PC-3 (cell line): ENCODE measurements at regions not wholly inside any gene's neighbourhood (a gene's known extent, or its start where the extent isn't known, plus 50 kb on each side); places are given as distances from the start of the nearest gene placed in this dataset.
"Not testable (repeated sequence)": the region's sequence is repeated elsewhere in the genome, so short reads cannot be mapped to it uniquely, and the experiment has no call there.

ENCODE experiments used
- ATAC-seq: fragments of 200-7000 bp; cut with Tn5 transposase; 2 replicates; pipeline ENCODE4 v1.9.1; 2020; ENCODE audit warnings: mild to moderate bottlenecking, moderate library complexity
- BruUV-seq: library from RNA; stranded (reverse); fragments of 400-500 nt; replicated peaks from 2 replicates; lab custom pipeline; 2021; lab: Mats Ljungman, UMichigan
- CTCF ChIA-PET: fragments of 300-600 bp; sonication (Branson Sonifier 250); formaldehyde crosslinking; loops from one replicate; lab custom pipeline; 2022; ENCODE audit warnings: antibody characterized with exemption; lab: Charles Lee
- POLR2A ChIA-PET: fragments of 300-600 bp; sonication (Branson Sonifier 250); formaldehyde crosslinking; loops from one replicate; lab custom pipeline; 2022; ENCODE audit warnings: antibody characterized with exemption; ENCODE audit not compliant: unreplicated experiment; lab: Charles Lee
- DNase-seq: peaks from one replicate; pipeline ENCODE4 v3.0.0-alpha.2; 2015
- H2AFZ ChIP-seq: fragments of 300-600 bp; sonication (generic); 2 replicates; pipeline ENCODE4 v1.6.0; 2016; ENCODE audit warnings: antibody characterized with exemption, low read length
- H3F3A ChIP-seq: fragments of 300-600 bp; sonication (generic); one replicate; pipeline ENCODE4 v1.6.0; 2017; ENCODE audit warnings: antibody characterized with exemption, low read length, control low read depth, mild to moderate bottlenecking; ENCODE audit not compliant: unreplicated experiment
- H3K27ac ChIP-seq: fragments of 300-600 bp; sonication (generic); 2 replicates; pipeline ENCODE4 v1.5.1; 2016; ENCODE audit warnings: mild to moderate bottlenecking, low read length
- H3K27me3 ChIP-seq: fragments of 300-600 bp; sonication (generic); 2 replicates; pipeline ENCODE4 v1.6.1; 2016; ENCODE audit warnings: low read length, mixed read lengths
- H3K36me3 ChIP-seq: fragments of 300-600 bp; sonication (generic); 2 replicates; pipeline ENCODE4 v1.6.1; 2016; ENCODE audit warnings: low read depth, mixed run types, low read length, mixed read lengths
- H3K4me1 ChIP-seq: fragments of 300-600 bp; sonication (generic); 2 replicates; pipeline ENCODE4 v1.5.1; 2016; ENCODE audit warnings: low read length; ENCODE audit not compliant: insufficient read depth
- H3K4me2 ChIP-seq: fragments of 300-600 bp; sonication (generic); 2 replicates; pipeline ENCODE4 v1.6.0; 2016; ENCODE audit warnings: low read length
- H3K4me3 ChIP-seq: fragments of 300-600 bp; sonication (generic); 2 replicates; pipeline ENCODE4 v1.5.1; 2016; ENCODE audit warnings: mild to moderate bottlenecking, low read length, mixed read lengths
- H3K79me2 ChIP-seq: fragments of 300-600 bp; sonication (generic); 2 replicates; pipeline ENCODE4 v1.6.1; 2017; ENCODE audit warnings: low read length, mixed read lengths
- H3K9ac ChIP-seq: fragments of 300-600 bp; sonication (generic); 2 replicates; pipeline ENCODE4 v1.6.0; 2016; ENCODE audit warnings: mild to moderate bottlenecking, low read length
- H3K9me2 ChIP-seq: fragments of 300-600 bp; sonication (generic); replicated peaks from 2 replicates; pipeline ENCODE4 v1.6.1; 2016; ENCODE audit warnings: mixed run types, low read length, mixed read lengths
- H3K9me3 ChIP-seq: fragments of 300-600 bp; sonication (generic); 2 replicates; pipeline ENCODE4 v1.6.1; 2016; ENCODE audit warnings: low read length, mixed read lengths
- H4K20me1 ChIP-seq: fragments of 300-600 bp; sonication (generic); 2 replicates; pipeline ENCODE4 v1.6.1; 2016; ENCODE audit warnings: low read length, mixed read lengths
- EZH2 ChIP-seq: fragments of 300-600 bp; sonication (generic); IDR thresholded peaks from one replicate; pipeline ENCODE4 v1.6.1; 2017; ENCODE audit warnings: antibody characterized with exemption, mild to moderate bottlenecking, low read length; ENCODE audit not compliant: unreplicated experiment
- EZH2phosphoT487 ChIP-seq: fragments of 300-600 bp; sonication (generic); IDR thresholded peaks from 2 replicates; pipeline ENCODE4 v1.6.1; 2018; ENCODE audit warnings: mild to moderate bottlenecking, antibody characterized with exemption, low read length, borderline replicate concordance
- intact Hi-C: fragments of 100-400 bp; cut with micrococcal nuclease; formaldehyde crosslinking; loops from 2 replicates; pipeline ENCODE4 v1.9.0; 2023
- TF ChIP-seq, protein P1 (sequence below): fragments of 300-600 bp; sonication (generic); conservative IDR thresholded peaks from 2 replicates; pipeline ENCODE4 v1.5.1; 2017; ENCODE audit warnings: antibody characterized with exemption, low read depth, mild to moderate bottlenecking, low read length

DNA sequence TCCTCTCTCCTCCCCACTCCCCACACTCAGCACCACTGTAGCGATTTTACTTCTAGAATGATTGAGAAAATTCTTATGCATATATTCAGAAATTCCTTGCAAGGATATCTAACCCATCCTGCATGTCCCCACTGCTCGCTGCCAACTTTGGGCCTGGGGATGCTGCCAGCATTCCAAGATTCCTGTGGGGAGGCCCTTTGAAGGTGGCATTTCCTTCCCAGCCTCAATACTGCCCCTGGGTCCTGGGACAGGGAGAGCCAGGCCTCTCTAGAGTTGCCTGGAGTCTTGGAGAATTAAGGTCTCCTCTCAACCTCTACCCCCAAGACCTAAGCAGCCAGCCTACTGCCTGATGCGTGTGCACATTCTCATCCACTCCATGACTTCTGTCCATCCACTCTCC lies 303.5 kb downstream of the NEBL start:
- ATAC-seq: no peak
- H3K27ac ChIP-seq: no peak overlapping the region
- no peak overlapping the region for H3K9ac ChIP-seq
- ChIA-PET POLR2A (no interaction called here), CTCF (no interaction called here)
- no peak for TF ChIP-seq EZH2phosphoT487
- BruUV-seq: no TSS peak
- no peaks in the 10 kb centered on the region for H3K9me2 ChIP-seq
- H3K27me3 ChIP-seq: no peaks in the 10 kb centered on the region
- H3K79me2 ChIP-seq: no peaks in the 10 kb centered on the region
- no peaks in the 10 kb centered on the region for H4K20me1 ChIP-seq
- no peaks in the 10 kb centered on the region for H3K36me3 ChIP-seq
- H3K4me1 ChIP-seq: no peaks in the 10 kb centered on the region
- intact Hi-C loops: no loop called here
- no peak overlapping the region for H2AFZ ChIP-seq
- no peaks in the 10 kb centered on the region for H3F3A ChIP-seq
- no peak overlapping the region for H3K4me2 ChIP-seq
- no peak for DNase-seq
- no peaks in the 10 kb centered on the region for H3K9me3 ChIP-seq
- H3K4me3 ChIP-seq: no peak overlapping the region

DNA sequence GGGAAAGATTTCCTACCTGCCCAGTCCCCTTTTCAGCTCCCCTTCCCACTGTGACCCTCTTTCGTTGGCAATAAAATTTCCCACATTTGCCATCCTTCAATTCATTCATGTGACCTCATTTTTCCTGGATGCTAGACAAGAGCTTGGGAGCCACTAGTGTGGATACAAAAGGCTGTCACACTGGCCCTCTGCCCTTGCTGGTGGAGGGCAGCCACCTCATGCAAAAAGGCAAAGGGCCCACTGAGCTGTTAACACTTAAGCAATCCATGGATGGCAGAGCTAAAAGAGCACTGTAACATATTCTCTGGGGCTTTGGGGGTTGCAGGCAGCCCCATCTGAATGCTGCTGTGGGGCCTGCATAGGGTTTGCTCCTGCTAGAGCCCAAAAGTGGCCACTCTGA lies 315.1 kb downstream of the NEBL start:
- Histone ChIP-seq H2AFZ (no peak overlapping the region), H3K27me3 (no peaks in the 10 kb centered on the region), H4K20me1 (no peaks in the 10 kb centered on the region), H3K27ac (no peak overlapping the region), H3K79me2 (no peaks in the 10 kb centered on the region), H3K4me2 (no peak overlapping the region), H3K4me3 (no peak overlapping the region), H3K9ac (no peak overlapping the region), H3K36me3 (no peaks in the 10 kb centered on the region), H3K9me3 (no peaks in the 10 kb centered on the region), H3K4me1 (no peaks in the 10 kb centered on the region), H3F3A (no peaks in the 10 kb centered on the region), H3K9me2 (no peaks in the 10 kb centered on the region)
- no peak for TF ChIP-seq EZH2
- no peak for TF ChIP-seq EZH2phosphoT487
- TF ChIP-seq, protein P1, sequence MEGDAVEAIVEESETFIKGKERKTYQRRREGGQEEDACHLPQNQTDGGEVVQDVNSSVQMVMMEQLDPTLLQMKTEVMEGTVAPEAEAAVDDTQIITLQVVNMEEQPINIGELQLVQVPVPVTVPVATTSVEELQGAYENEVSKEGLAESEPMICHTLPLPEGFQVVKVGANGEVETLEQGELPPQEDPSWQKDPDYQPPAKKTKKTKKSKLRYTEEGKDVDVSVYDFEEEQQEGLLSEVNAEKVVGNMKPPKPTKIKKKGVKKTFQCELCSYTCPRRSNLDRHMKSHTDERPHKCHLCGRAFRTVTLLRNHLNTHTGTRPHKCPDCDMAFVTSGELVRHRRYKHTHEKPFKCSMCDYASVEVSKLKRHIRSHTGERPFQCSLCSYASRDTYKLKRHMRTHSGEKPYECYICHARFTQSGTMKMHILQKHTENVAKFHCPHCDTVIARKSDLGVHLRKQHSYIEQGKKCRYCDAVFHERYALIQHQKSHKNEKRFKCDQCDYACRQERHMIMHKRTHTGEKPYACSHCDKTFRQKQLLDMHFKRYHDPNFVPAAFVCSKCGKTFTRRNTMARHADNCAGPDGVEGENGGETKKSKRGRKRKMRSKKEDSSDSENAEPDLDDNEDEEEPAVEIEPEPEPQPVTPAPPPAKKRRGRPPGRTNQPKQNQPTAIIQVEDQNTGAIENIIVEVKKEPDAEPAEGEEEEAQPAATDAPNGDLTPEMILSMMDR: no peak
- POLR2A ChIA-PET: no interaction called here
- CTCF ChIA-PET: no interaction called here
- intact Hi-C loops: no loop called here
- BruUV-seq: no TSS peak
- ATAC-seq: no peak
- DNase-seq: no peak

DNA sequence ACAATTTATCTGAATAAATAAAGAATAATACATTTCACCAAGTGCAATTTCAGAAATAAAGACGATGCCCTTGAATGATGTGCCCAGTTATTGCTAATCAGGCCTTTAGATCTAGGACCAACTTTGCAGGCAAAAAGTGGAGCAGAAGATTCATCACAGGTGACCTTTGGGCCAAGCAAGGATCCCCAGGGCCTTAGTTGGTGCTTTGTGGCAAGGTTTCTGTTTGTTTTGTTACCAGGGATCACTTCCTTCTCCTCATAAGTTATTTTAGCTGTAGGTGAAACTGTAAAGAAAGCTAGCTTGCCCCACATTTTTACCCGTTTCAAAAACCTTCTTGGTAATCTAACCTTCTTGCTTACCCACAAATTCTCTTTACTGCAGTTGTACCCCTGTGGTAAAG lies 323.2 kb downstream of the NEBL start:
- H3K4me2 ChIP-seq: no peak overlapping the region
- H3F3A ChIP-seq: no peaks in the 10 kb centered on the region
- H3K9ac ChIP-seq: no peak overlapping the region
- TF ChIP-seq EZH2phosphoT487 (no peak), EZH2 (no peak)
- TF ChIP-seq, protein P1: no peak
- no TSS peak for BruUV-seq
- DNase-seq: no peak
- H3K79me2 ChIP-seq: no peaks in the 10 kb centered on the region
- no peak for ATAC-seq
- POLR2A ChIA-PET: no interaction called here
- H3K9me3 ChIP-seq: no peaks in the 10 kb centered on the region
- intact Hi-C loops: no loop called here
- no peaks in the 10 kb centered on the region for H3K4me1 ChIP-seq
- H4K20me1 ChIP-seq: no peaks in the 10 kb centered on the region
- H2AFZ ChIP-seq: no peak overlapping the region
- no peaks in the 10 kb centered on the region for H3K9me2 ChIP-seq
- H3K36me3 ChIP-seq: no peaks in the 10 kb centered on the region
- no peak overlapping the region for H3K27ac ChIP-seq
- CTCF ChIA-PET: no interaction called here
- H3K27me3 ChIP-seq: no peaks in the 10 kb centered on the region
- H3K4me3 ChIP-seq: no peak overlapping the region

DNA sequence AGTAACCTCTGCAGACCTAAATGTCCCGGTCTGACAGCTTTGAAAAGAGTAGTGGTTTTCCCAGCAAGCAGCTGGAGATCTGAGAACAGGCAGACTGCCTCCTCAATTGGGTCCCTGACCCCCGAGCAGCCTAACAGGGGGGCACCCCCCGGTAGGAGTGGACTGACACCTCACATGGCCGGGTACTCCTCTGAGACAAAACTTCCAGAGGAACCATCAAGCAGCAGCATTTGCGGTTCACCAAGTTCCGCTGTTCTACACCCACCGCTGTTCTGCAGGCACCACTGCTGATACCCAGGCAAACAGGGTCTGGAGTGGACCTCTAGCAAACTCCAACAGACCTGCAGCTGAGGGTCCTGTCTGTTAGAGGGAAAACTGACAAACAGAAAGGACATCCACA lies 341.1 kb downstream of the NEBL start:
- H4K20me1 ChIP-seq, H3K27ac ChIP-seq, H3K4me2 ChIP-seq, H2AFZ ChIP-seq, H3K4me1 ChIP-seq, H3K9me3 ChIP-seq, H3K27me3 ChIP-seq, H3K9me2 ChIP-seq, CTCF ChIA-PET, POLR2A ChIA-PET, H3K36me3 ChIP-seq, H3K79me2 ChIP-seq, DNase-seq, H3K9ac ChIP-seq, BruUV-seq, intact Hi-C loops, H3F3A ChIP-seq, H3K4me3 ChIP-seq, ATAC-seq: not testable (repeated sequence)
